ENCODE measurements at regions not wholly inside any gene's neighbourhood (a gene's known extent, or its start where the extent isn't known, plus 50 kb on each side); places are given as distances from the start of the nearest gene placed in this dataset.
"Not testable (repeated sequence)": the region's sequence is repeated elsewhere in the genome, so short reads cannot be mapped to it uniquely, and the experiment has no call there.

DNA sequence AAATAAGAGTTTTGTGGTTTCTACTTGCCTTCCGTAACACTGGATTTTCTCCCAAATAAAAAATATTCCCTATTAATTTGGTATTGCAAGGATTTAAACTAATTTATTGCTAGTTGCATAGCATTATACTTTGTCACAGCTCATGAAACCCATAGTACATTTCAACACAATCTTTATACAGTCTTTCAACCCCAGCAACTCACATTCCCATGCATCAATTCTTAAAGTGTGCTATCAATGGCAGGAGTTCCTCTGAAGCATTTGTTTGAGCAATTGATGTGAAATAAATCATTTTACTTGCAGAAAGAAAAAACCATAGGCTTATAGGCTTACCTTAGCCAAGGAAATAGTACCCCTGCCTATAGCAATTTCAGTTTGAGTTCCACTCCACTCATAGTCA lies 251.9 kb downstream of the PAPSS1 start:
- DNase-seq: no peak

DNA sequence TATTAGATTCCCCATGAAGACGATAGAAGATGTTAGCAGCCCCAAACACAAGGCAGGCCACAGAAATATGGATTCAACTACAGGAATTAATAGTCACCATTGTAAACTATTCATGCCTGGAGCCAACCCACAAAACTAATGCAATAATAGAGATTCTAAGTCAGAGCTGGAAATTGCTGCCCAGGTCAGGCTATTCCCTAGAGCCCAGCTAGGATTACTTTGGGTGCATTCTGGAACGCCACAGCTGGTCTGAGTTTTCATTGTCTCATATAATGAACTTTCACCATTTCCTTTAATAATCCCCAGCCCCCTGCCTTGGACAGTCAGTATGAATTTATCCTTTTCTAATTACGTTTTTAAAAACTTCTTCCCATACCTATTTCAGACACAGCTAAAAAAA lies 252.6 kb downstream of the PAPSS1 start:
- no peak for DNase-seq

DNA sequence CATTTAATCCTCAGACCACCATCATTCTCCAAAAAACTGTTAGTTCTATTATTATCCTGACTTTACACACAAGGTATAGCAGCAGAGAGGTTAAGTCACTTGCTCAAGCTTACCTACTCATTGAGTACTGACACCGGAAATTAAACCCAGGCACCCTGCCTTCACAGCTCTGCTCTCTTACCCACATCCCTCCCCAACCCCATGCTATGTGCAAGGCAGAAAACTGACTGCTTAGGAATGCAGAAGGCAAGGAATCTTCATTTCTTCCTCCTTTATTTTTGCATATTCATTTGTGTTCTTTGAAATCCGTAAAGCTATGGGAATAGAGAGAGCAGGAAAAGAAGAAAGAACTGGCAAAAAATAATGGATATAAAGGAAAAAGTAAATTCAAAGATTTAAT lies 261.8 kb downstream of the PAPSS1 start:
- no peak for DNase-seq

DNA sequence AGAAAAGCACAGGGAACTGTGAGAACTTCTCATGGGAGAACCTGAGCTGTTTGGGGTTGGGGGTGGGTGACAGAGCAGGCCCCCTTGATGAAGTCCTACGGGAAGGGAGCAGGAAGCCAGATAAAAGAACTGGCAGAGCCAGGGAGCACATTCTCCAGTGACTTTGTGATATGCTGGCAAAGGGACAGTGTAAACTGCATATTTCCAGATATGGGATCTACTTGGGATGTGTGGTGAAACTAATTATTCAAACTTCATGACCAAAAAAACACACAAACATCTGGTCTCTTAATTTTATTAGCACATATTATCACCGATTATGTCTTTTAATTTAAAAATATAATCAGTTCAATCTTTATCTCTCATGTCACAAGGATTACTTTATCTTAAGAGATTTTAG lies 266.0 kb downstream of the PAPSS1 start:
- no peak for DNase-seq

DNA sequence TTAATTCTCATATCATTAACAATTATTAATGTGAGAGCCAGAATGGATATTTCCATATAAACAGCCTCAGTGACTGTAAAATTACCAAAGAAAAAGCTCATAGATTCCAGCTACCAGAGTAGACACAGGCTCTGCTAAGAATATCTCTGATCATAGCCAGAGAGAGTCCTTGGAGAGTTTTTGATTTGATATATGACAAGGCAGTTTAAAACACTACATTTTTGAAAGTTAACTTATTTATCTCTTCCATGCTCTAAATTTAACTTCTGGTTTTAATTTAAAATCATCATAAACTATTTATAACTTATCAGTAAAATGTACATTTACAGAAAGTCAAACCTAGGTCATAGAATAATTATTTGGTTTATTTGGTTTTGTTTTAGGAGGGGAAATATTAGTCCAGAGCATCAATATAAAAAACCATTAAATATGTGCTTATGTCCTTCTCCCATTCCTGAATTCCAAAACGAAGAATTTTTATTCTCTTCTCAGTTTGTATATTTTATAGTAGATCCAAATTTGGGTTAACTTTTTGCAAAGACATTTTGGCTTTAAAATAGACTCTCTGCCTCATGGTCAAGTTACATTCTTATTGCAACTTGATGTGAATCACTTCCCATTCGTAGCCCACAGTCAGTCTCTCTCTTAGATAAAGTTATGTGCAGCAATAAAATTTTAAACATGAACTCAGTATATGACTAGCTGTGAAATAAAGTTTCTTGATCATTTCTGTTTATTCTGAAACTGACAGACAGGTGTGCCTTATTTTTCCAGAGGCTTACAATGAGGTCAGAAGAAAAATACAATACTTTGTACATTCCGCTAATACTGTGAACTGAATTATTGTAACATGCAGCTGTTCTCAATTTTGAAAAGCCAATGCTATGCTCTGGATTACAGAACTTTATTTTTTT lies 267.1 kb downstream of the PAPSS1 start:
- no peak for DNase-seq

DNA sequence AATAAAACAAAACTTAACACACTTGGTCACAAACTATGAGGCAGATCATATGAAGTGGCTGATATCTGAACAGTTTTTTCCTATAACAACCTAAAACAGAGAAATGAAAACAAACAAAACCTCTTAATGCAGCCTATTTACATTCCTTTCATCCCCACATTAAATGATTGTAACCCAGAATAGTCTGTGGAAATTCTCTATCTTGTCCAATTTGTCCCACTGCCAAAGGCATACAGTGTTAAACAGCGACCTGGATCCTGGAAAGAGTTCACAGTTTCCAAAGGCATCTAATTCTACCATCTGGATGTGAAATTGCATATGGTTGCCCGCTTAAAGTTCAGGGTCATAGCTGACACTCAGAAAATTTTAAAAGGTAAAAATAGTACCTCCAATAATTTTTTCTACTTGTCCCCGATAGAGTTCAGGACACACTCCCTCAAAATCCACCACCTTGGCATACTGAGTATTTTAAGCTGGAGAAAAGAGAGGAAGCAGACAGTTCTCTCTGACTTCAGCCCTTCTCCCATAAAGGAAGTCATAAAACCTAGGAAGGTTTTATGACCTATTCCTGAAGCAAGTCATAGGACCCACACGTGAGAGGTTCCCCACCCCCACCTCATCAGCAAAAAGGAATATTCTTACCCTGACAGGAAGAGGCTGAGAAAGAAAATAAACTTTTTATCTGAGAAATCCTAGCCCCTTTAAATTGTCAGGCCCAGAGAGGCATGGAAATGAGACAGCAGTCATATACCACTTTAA lies 270.2 kb downstream of the PAPSS1 start:
- no peak for DNase-seq

DNA sequence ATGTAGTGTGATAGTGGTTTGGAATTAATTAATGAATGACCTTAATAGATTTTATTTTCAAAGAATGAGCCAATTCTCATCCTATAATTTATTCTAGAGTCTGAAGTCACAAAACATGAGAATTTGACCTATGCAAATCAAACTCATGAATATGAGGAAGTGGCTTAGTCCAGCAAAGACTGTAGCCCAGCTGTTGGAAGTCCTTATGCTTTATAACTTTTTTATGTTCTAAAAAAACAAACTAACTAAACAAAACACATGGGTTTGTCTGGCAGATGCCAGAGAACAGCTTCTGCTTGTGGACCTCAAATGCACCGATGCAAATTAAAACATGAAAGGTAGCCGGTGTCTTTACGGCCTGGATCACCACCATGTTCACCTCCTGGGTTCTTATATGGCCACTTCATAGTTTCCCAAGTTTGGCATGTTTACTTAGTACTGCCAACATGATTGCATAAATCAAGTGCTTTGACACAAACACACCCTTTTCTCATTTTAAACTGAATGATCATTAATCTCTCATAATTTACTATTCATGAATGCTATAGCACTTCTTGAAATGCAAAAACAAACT lies 277.4 kb downstream of the PAPSS1 start:
- no peak for DNase-seq

DNA sequence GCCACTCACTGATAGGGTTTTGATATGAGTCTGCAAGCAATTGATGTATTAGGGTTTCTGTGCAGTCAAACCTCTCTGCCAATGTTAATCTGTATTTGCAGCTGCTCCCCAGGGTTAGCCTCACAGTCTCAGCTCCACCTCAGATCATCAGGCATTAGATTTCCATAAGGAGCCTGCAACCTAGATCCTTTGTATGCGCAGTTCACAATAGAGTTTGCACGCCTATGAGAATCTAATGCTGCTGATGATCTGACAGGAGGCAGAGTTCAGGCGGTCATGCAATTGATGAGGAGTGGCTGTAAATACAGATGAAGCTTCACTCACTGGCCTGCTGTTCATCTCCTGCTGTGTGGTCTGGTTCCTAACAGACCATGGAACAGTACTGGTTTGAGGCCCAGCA lies 280.6 kb downstream of the PAPSS1 start:
- no peak for DNase-seq

DNA sequence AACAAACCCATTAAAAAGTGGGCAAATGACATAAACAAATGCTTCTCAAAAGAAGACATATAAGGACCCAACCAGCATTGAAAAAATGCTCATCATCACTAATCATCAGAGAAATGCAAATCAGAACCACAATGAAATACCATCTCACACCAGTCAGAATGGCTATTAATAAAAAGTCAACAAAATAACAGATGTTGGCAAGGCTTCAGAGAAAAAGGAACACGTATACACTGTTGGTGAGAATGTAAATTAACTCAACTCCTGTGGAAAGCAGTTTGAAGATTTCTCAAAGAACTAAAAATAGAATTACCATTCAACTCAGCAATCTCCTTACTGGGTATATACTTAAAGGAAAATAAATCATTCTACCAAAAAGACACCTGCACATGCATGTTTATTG lies 283.6 kb downstream of the PAPSS1 start:
- DNase-seq: not testable (repeated sequence)

DNA sequence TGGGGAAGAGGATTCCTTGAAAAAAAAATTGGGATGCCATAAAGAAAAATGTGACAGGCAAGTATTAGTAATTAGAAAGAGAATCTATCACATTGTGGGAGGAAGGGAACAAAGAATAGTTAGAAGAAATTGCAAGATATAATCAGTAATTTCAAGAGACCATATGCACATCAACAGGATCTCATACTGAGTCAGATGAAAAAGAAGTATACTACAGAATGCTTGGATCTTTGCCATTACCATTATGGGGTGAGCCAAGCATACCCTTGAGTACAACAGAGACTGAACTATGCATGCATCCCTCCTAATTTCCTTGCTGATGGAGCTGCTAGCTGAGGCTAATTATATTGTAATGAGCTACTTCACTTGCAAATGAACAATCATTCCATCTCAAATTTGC lies 287.6 kb downstream of the PAPSS1 start:
- DNase-seq: no peak

DNA sequence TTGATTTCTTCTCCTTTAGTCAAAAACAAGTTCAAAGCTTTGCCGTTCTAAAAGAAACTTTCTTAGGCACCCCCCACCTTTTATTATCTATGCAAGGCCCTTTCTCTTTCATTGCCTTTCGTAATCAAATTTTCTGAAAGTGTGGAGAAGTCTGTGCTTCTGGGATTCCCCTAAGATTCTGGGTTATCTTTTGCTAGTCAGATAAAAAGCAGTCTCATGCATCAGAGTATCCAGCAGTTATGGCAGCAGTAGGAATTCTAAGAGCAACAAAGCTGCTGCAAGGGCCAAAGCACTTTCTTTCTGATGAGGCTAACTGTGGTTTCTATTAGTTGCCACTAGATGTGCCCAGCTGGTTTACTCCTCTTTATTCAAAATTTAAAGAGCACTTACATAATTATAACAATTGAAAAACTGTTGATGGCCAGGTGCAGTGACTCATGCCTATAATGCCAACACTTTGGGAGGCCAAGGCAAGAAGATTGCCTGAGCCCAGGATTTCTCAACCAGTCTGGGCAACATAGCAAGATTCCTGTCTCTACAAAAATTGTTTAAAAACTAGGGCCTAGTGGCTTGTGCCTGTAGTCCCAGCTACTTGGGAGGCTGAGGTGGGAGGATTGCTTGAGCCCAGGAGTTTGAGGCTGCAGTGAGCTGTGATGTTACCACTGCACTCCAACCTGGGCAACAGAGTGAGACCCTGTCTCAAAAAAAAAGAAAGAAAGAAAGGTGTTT lies 296.2 kb downstream of the PAPSS1 start:
- no peak for DNase-seq

DNA sequence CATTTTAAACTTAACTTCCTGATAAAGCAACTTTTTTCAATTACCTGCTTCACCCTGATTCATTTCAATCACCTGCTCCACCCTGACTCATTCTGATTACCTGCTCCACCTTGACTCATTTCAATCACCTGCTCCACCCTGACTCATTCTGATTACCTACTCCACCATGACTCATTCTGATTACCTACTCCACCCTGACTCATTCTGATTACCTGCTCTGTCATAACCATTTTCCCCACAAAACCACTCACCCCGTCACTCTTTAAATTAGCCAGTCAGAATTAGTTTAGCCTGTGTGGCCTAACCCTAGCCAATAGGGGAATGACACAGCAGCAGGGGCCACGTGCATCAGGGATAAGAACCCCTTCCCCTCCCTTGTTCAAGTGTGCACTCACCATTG lies 300.5 kb downstream of the PAPSS1 start:
- DNase-seq: peak; percentile 84

DNA sequence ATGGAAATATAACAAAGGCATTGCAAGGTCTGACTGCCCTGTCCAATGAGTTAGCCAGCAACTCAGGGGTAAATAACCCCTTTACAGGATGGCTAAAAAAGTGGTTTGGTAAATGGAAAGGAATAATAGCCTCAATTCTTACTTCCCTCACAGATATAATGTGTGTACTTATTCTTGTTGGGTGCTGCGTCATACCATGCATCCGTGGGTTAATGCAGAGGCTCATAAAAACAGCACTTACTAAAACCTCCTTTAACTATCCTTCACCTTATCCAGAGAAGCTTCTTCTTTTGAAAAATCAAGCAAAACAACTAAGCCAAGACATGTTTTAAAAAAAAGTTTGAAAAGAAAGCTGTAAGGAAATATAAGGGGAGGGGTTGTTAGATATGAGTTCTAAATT lies 301.0 kb downstream of the PAPSS1 start:
- DNase-seq: peak; percentile 27

DNA sequence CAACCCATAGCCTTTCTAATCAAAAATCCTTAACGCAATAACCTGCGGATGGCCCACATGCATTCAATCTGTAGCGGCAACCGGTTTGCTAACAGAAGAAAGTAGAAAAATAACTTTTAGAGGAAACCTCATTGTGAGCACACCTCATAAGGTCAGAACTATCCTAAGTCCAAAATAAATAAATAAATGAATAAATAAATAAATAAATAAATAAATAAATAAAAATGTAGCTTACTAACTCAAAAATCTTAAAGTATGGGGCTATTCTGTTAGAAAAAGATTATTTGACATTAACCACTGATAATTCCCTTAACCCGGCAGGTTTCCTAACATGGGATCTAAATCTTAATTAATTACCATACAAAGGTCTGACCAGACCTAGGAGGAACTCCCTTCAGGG lies 304.5 kb downstream of the PAPSS1 start:
- DNase-seq: not testable (repeated sequence)

DNA sequence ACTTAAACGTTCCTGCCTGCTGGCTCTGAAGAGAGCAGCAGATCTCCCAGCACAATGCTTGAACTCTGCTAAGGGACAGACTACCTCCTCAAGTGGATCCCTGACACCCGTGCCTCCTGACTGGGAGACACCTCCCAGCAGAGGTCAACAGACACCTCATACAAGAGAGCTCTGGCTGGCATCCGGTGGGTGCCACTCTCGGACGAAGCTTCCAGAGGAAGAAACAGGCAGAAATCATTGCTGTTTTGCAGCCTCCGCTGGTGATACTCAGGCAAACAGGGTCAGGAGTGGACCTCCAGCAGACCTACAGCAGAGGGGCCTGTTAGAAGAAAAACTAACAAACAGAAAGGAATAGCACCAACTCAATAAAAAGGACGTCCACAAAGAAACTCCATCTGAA lies 310.2 kb downstream of the PAPSS1 start:
- DNase-seq: not testable (repeated sequence)

DNA sequence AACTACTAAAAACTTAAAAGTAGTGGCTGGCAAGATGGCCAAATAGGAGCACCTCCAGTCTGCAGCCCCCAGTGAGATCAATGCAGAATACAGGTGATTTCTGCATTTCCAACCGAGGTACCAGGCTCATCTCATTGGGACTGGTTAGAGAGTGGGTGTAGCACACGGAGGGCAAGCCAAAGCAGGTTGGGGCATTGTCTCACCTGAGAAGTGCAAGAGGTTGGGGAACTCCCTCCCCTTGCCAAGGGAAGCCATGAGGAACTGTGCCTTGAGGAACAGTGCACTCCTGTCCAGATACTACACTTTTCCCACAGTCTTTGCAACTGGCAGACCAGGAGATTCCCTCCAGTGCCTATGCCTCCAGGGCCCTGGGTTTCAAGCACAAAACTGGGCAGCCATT lies 311.1 kb downstream of the PAPSS1 start:
- no peak for DNase-seq

DNA sequence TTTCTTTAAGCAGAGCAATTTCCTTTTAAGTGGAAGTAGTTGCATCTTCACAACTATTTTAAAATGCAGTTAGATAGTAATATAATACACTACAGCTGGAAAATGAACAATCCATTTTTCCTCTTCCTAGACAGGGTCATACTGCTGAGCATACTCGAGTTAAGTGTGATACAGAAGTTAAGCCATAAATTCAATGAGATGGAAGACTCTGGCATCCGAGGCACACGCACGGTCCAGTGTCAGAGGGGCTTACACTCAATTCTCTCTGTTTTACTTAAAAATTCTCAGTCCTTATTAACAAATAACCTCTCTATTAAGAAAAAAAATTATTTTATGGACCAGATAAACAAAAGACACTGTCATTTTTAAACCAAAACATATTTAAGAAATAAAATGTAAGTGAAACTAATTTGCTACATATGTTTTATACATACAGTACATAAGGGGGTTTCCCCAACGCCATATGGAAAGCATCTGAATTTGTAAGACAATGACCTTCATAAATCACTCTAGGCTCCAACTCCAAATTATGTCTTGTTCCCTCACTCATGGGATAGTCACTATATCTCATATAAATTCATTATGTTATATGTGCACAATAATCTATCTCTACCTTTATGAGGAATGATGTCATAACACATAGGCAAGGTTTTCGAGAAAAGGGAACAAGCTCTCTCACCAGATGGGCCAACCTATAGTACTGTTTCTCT lies 315.3 kb downstream of the PAPSS1 start:
- DNase-seq: no peak

DNA sequence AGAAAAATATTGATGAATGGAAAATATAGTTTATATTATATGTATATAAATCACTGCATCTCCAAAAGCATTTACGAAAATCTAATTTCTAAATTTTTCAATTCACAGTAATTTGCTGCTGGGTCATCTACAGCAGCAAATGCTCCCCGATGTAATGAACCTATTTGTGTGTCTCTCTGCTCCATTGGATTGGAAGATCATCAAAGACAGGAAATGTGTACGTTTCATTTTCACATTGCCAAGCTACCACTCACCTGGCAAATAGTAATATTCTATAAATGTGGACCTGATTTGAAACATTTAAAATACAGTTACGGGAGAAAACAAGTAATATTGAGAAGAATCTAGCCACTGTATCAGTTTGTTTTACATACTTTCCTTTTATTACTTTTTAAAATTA lies 317.7 kb downstream of the PAPSS1 start:
- DNase-seq: no peak

DNA sequence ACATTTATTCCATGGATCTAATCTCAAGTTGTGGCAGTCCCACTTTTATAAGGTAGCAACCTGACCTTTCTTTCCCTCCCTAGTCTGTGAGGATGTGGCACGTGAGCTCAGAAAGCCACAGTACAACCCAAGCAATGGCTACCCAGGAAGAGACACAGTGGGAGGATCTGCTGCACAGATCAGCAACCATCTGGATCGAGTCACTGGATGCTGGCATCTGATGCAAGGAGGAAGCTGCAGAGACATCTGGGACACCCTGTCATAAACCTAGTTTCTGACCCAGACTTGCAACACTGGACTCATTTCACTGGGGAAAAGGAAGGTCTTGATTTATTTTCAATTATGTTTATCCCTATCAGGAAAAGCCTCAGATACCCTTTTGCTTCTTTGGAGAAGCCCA lies 327.1 kb downstream of the PAPSS1 start:
- DNase-seq: no peak

DNA sequence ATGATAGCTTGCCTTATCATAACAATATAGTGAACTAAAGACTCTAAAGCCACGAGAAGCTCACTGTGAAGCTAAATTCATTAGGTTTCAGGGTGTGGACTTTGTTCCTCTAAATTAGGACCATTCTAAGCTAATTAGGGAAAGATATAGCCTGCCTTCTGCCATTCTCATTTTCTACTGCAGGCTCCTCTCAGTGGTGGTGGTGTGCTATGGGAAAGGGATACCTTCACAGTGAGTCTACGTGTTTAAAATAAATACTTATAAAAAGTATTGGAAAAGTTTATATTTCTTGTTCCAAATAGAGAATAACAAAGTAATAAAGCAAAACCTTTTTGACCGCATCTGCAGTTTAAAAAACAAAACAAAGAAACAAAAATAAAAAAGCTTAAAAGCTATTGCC lies 327.7 kb downstream of the PAPSS1 start:
- no peak for DNase-seq

DNA sequence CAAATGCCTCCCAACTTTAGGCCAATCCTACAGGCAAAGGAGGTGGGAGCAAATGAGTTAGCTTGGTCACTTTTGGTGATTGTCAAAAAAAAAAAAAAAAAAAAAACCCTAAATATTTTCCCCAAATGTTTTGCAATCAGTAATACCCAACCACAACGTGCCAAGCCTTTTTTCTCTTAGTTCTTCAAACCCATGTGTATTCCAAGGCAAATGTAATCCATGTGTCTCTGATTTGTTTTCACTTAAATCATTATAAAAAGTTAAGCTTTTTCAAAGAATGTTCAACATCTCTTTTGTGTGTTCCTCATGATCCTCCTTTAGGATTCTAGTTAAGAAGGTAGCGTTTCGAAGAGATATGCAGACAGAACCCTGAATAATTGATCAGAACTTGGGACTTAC lies 328.4 kb downstream of the PAPSS1 start:
- no peak for DNase-seq

DNA sequence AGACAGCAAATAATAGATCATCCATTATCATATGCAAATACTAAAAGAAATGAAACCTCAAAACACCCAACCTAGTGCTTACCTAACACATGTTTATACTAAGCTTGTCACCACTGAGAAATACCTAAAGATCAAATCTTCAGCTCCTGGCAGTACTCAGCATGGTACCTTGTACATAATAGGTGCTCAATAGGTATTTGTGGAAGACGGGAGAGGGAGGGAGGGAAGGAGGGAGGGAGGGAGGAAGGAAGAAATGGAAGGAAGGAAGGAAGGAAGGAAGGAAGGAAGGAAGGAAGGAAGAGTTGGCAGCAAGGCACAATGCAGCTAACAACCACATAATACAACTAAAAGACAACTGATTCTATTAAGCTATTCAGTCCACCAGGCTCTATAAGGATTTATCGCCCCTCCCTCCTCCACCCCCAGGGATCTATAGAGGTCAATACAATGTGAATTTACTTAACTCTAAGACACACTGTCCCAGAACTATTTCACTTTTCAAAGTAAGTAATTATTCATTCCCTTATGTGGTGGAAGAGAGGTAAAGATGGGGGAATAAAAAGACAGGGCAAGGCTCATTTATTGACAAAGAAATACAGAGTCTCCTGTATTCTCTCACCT lies 328.9 kb downstream of the PAPSS1 start:
- no peak for DNase-seq
